Activated naive CD4-positive, alpha-beta T cell treated with anti-CD3 and anti-CD28 coated beads, Interleukin-2, amount 50 U/mL, for 24 hours (primary cell): ENCODE measurements at regions not wholly inside any gene's neighbourhood (a gene's known extent, or its start where the extent isn't known, plus 50 kb on each side); places are given as distances from the start of the nearest gene placed in this dataset.
"Not testable (repeated sequence)": the region's sequence is repeated elsewhere in the genome, so short reads cannot be mapped to it uniquely, and the experiment has no call there.

Experiments used
- H3K27ac Mint-ChIP-seq: one replicate; pipeline ENCODE4 v1.8.0; 2021; ENCODE audit warnings: mild to moderate bottlenecking, mixed read lengths
- H3K27me3 Mint-ChIP-seq: one replicate; pipeline ENCODE4 v1.8.0; 2021; ENCODE audit warnings: mixed read lengths
- H3K36me3 Mint-ChIP-seq: one replicate; pipeline ENCODE4 v1.8.0; 2021; ENCODE audit warnings: mixed read lengths
- H3K4me1 Mint-ChIP-seq: one replicate; pipeline ENCODE4 v1.8.0; 2021; ENCODE audit warnings: mixed read lengths
- H3K4me3 Mint-ChIP-seq: one replicate; pipeline ENCODE4 v1.8.0; 2021; ENCODE audit warnings: mild to moderate bottlenecking, mixed read lengths
- H3K9me3 Mint-ChIP-seq: one replicate; pipeline ENCODE4 v1.8.0; 2021; ENCODE audit warnings: mixed read lengths

DNA sequence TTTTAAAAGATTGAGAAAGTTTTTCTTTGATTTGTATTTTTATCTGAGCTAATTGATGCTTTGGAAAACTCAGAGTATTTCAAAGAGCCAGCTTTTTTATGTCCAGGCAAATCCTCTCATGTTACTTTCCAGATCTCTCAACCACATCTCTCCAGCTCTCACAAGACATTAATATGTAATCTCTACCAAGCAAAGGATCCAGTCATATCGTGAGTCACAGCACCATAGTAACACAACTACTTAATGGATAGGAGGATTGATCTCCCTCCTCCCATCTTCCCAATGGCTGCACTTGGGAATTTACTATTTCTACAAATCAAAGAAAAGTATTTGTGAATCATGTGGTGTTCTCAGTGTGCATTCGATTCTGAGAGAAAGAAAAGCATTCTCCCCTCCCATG lies 63.3 kb downstream of the POU4F1 start:
- Mint-ChIP-seq H3K27me3 (peaks cover 11% of the 10 kb centered on the region), H3K9me3 (peaks cover 4% of the 10 kb centered on the region), H3K4me1 (no peaks in the 10 kb centered on the region), H3K4me3 (no peak overlapping the region), H3K27ac (no peak overlapping the region), H3K36me3 (no peaks in the 10 kb centered on the region)

DNA sequence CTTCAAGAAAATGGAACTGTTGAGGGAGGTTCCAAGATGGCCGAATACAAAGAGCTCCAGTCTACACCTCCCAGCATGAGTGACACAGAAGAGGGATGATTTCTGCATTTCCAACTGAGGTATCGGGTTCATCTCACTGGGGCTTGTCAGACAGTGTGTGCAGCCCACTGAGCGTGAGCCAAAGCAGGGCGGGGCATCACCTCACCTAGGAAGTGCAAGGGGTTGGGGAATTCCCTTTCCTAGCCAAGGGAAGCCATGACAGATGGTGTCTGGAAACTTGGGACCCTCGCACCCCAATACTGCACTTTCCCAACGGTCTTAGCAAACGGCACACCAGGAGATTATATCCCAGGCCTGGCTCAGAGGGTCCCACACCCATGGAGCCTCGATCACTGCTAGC lies 77.3 kb downstream of the POU4F1 start:
- H3K27me3 Mint-ChIP-seq: peaks cover 13% of the 10 kb centered on the region
- H3K4me1 Mint-ChIP-seq, H3K36me3 Mint-ChIP-seq, H3K4me3 Mint-ChIP-seq, H3K27ac Mint-ChIP-seq: not testable (repeated sequence)
- peaks cover 21% of the 10 kb centered on the region for H3K9me3 Mint-ChIP-seq

DNA sequence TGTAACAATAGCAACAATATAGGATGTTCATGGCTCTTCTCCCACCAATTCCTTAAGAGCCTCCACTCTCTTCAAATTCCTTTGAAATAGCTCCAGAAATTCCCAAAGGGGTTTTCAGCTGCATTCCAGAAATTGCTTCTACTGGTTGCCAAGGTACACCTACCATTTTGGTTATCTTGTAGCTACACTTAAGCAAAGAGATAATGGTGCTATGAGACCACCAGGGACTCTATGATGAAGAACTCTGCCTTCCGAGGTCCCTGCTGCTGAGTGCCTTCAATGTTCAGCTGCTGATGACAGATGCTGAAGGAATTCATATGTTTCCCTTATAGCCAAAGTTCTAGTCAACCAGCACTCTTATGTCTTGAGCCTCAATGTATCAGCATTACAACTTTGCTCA lies 78.4 kb downstream of the POU4F1 start:
- Mint-ChIP-seq H3K4me1 (no peaks in the 10 kb centered on the region), H3K27me3 (peaks cover 13% of the 10 kb centered on the region), H3K4me3 (no peak overlapping the region), H3K27ac (no peak overlapping the region), H3K9me3 (peaks cover 21% of the 10 kb centered on the region), H3K36me3 (no peaks in the 10 kb centered on the region)

DNA sequence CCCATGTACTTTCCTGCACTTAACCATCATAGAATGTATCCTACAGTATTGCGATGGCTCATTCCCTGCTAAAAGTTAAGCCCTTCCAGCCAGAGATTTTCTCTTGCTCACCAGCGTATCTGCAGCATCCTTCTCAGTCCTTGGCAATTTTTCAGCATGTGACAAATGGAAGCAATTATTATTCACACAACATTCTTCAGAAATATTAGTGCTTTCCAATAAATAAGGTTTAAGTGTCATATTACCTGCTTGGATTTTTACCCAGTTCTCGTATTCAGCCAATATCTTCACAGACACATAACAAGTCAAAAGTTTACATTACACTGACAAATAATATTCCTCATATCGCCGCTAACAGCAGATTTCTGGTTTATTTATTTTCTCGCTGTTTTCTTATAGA lies 82.3 kb downstream of the POU4F1 start:
- H3K36me3 Mint-ChIP-seq: no peaks in the 10 kb centered on the region
- H3K9me3 Mint-ChIP-seq: peaks cover 20% of the 10 kb centered on the region
- peaks cover 12% of the 10 kb centered on the region for H3K27me3 Mint-ChIP-seq
- H3K27ac Mint-ChIP-seq: no peak overlapping the region
- no peak overlapping the region for H3K4me3 Mint-ChIP-seq
- H3K4me1 Mint-ChIP-seq: no peaks in the 10 kb centered on the region

DNA sequence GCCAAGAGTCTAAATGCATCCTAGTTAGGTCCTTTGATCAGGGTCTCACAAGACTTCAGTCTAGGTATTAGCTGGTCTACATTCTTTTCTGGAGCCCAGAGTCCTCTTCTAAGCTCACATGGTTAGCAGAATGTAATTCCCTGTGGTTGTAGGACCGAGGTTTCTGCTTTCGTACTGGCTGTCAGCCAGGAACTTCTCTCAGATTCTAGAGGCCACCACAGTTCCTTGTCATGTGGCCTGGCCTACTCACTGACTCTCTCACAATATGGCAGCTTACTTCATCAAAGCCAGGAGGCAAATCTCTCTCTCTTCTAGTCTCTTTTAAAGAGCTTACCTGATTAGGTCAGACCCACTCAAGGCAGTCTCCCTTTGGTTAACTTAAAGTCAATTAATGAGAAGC lies 82.9 kb downstream of the POU4F1 start:
- no peak overlapping the region for H3K4me3 Mint-ChIP-seq
- H3K9me3 Mint-ChIP-seq: peaks cover 14% of the 10 kb centered on the region
- H3K27me3 Mint-ChIP-seq: peaks cover 7% of the 10 kb centered on the region
- H3K4me1 Mint-ChIP-seq: no peaks in the 10 kb centered on the region
- H3K27ac Mint-ChIP-seq: no peak overlapping the region
- no peaks in the 10 kb centered on the region for H3K36me3 Mint-ChIP-seq

DNA sequence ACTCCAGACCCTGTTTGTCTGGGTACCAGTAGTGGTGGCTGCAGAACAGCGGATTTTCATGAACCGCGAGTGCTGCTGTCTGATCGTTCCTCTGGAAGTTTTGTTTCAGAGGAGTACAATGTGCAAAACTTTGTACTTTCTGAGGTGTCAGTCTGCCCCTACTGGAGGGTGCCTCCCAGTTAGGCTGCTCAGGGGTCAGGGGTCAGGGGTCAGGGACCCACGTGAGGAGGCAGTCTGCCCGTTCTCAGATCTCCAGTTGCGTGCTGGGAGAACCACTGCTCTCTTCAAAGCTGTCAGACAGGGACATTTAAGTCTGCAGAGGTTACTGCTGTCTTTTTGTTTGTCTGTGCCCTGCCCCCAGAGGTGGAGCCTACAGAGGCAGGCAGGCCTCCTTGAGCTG lies 84.9 kb downstream of the POU4F1 start:
- H3K4me1 Mint-ChIP-seq, H3K27me3 Mint-ChIP-seq, H3K9me3 Mint-ChIP-seq, H3K27ac Mint-ChIP-seq, H3K4me3 Mint-ChIP-seq, H3K36me3 Mint-ChIP-seq: not testable (repeated sequence)

DNA sequence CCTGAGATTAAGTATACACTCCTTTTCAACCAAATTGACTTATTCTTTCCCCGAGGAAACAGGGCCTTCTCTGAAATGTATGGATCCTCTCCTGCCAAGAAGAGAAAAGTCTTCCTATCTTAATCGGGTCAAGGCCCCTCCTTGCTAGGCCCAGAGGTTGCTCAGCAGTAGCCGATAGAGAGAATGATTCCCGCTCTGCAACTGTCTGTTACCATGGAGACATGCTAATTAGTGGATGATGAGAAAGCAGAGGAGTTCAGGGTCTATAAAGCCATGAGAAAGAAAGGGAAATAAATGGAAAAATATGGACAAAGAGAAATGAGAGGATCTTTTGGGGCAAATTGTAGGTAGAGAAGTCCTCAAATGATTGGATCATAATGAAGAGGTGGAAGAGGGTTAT lies 103.5 kb downstream of the POU4F1 start:
- Mint-ChIP-seq H3K27ac (no peak overlapping the region), H3K4me1 (no peaks in the 10 kb centered on the region), H3K36me3 (no peaks in the 10 kb centered on the region), H3K4me3 (no peak overlapping the region), H3K9me3 (peaks cover 5% of the 10 kb centered on the region), H3K27me3 (peaks cover 3% of the 10 kb centered on the region)

DNA sequence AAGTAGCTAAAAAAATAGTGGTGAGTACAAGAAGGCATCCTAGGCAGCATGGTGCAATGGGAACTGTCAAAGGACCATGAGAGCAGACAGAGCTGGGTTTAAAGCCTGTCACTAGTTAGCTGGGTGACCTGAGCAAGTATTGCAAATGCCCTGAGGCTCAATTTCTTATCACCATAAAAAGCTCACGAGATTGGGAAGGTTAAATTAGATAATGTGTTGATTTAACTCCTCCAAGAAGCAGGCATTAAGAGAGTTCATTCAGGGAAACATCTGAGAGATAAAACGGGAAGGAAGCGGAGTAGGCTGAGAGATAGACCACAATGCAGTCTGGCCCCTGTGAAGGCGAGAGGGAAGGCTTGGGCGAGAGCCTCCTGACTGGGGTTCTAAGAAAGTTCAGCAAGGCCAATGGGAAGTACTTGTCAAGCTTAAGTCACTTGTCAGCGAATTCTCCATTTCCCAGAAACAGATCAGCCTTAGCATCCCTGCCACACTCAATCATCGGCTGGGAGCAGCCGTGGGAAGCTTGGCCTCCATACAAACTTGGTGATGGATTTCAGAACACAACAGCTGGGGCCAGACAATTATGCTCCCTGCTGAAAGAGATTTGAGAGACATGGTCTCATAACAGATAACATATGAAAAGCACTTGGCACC lies 105.5 kb downstream of the POU4F1 start:
- H3K27me3 Mint-ChIP-seq: peaks cover 3% of the 10 kb centered on the region
- H3K27ac Mint-ChIP-seq: no peak overlapping the region
- no peaks in the 10 kb centered on the region for H3K4me1 Mint-ChIP-seq
- no peak overlapping the region for H3K4me3 Mint-ChIP-seq
- H3K9me3 Mint-ChIP-seq: peaks cover 5% of the 10 kb centered on the region
- no peaks in the 10 kb centered on the region for H3K36me3 Mint-ChIP-seq

DNA sequence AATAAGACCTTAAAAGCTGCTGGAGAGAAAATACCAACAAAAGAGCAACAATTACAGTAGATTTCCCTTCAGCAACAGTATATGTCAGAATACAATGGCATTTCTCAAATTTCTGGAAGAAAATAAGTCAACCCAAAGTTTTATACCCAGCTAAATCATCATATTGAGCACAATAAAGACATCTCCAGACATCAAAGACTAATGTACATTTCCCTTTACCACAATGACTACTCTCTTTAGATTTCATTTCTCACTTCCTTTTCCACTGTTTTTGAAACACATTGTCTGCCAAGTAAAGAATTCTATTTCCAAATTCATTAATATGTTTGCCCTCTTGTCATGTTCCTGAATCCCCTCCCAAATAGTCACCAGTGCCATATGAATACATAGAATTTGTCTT lies 111.4 kb downstream of the POU4F1 start:
- H3K27ac Mint-ChIP-seq: no peak overlapping the region
- no peaks in the 10 kb centered on the region for H3K4me1 Mint-ChIP-seq
- peaks cover 15% of the 10 kb centered on the region for H3K9me3 Mint-ChIP-seq
- H3K36me3 Mint-ChIP-seq: no peaks in the 10 kb centered on the region
- H3K4me3 Mint-ChIP-seq: no peak overlapping the region
- peaks cover 2% of the 10 kb centered on the region for H3K27me3 Mint-ChIP-seq

DNA sequence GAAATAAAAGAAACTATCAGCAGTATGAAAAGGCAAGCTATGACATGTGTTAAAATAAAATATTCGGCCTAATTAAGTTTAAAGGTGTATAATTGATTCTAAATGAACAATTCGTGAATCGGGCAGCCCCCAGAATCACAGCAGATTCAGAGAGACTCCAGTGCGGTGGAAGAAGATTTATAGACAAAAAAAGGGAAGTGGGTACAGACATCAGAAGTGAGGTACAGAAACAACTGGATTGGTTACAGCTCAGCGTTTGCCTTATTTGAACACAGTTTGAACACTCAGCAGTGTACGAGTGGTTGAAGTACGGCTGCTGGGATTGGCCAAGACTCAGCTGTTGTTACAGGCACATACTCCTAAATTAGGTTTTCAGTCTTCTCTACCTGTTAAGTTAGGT lies 113.1 kb downstream of the POU4F1 start:
- peaks cover 22% of the 10 kb centered on the region for H3K9me3 Mint-ChIP-seq
- H3K4me3 Mint-ChIP-seq, H3K27ac Mint-ChIP-seq, H3K4me1 Mint-ChIP-seq, H3K27me3 Mint-ChIP-seq, H3K36me3 Mint-ChIP-seq: not testable (repeated sequence)

DNA sequence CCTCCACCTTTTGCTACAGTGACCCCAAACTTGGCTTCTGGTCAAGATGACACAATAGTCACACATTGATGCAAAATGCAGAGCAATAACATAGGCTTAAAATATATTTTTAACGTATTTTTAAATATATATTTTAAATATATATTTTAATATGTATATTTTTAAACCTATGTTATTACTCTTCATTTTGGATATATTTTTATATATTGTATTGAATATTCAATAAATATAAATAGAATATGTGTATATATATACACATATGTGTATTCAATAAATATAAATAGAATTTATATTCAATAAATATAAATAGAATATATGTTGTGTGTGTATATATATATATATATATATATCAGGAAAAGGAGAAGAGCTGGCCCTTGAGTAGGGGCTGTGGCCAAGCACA lies 115.6 kb downstream of the POU4F1 start:
- Mint-ChIP-seq H3K4me1 (no peaks in the 10 kb centered on the region), H3K36me3 (no peaks in the 10 kb centered on the region), H3K27me3 (no peaks in the 10 kb centered on the region), H3K9me3 (peaks cover 21% of the 10 kb centered on the region), H3K27ac (no peak overlapping the region), H3K4me3 (no peak overlapping the region)

DNA sequence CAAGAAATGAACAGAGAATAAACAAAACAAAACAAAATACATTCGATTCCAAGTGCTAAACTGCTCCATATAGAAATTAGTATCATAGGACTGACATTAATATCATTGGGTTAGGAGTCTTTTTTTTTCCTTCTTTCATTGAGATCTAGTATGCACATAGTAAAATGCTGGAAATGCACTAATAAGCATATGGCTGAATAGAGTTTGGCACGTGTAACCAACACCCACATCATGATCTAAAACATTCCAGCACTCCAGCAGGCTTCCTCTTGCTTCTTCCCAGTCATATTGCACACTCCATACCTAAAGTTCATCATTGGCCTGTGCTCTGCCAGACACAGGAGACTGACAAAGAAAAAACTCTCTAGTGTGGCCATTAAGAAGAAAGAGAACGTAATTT lies 117.5 kb downstream of the POU4F1 start:
- Mint-ChIP-seq H3K9me3 (peaks cover 7% of the 10 kb centered on the region), H3K27ac (no peak overlapping the region)

DNA sequence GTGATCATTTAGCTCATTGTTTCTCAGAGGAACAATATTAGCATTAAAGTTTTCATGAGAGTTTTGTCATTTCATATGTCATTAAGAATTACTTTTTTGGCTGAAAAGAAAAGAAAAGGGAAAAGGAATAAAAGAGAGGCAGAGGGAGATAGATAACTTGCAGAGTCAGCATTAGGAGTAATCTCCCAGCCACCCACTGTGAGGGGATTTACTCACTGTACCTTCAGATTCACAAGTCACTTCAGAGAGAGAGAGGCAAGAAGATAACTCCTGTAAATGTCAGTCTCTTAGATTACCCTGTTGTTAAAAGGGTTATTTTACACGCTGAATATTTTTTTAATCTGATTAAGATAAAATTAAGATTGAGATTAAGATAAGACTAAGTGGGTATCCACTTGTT lies 125.2 kb downstream of the POU4F1 start:
- H3K4me1 Mint-ChIP-seq: no peaks in the 10 kb centered on the region
- no peaks in the 10 kb centered on the region for H3K9me3 Mint-ChIP-seq
- no peak overlapping the region for H3K4me3 Mint-ChIP-seq
- no peak overlapping the region for H3K27ac Mint-ChIP-seq
- H3K27me3 Mint-ChIP-seq: no peaks in the 10 kb centered on the region
- no peaks in the 10 kb centered on the region for H3K36me3 Mint-ChIP-seq

More for the DNA sequence above, 117.5 kb downstream of the POU4F1 start:
- H3K27me3 Mint-ChIP-seq: no peaks in the 10 kb centered on the region
- no peaks in the 10 kb centered on the region for H3K36me3 Mint-ChIP-seq
- no peak overlapping the region for H3K4me3 Mint-ChIP-seq
- H3K4me1 Mint-ChIP-seq: no peaks in the 10 kb centered on the region

DNA sequence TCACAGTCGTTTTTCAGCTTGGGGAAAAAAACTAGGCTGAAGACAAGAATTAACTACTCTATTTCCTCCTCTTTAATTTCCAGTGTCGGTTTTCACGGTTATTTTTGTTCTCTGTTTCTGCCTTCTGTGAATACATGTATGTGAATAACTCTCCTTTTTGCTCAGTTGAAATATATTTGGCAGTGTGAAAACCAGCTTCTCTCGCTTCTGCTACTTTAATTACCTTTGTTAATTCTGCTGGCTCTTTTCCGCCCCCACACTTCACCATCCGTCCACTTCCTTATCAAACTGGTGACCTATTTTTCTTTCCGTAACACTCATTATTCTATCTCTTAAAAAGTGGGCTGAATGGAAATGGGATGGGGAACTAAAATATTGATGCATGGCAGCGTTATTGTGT lies 126.4 kb downstream of the POU4F1 start:
- H3K4me3 Mint-ChIP-seq: no peak overlapping the region
- no peaks in the 10 kb centered on the region for H3K9me3 Mint-ChIP-seq
- no peaks in the 10 kb centered on the region for H3K27me3 Mint-ChIP-seq

DNA sequence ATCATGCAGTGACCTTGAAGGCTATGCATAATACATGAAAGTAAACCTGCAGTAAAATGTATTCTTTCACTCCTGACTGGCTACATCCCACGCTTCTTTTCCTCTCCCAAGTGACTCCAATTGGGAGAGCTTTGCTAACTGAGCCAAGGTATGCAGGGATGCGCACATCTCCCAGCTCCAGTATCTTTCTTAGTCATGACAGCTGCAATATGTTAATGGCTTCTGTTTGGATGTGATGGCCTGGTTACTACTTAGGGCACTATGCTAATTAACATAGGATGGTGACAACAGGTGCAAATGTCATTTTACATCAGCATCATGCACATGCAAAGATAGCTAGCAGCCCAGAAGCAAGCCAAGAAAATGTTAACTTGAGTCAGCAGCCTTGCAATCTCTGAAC lies 134.7 kb downstream of the POU4F1 start:
- Mint-ChIP-seq H3K27ac (no peak overlapping the region), H3K9me3 (peaks cover 4% of the 10 kb centered on the region), H3K4me3 (no peak overlapping the region), H3K36me3 (no peaks in the 10 kb centered on the region), H3K27me3 (no peaks in the 10 kb centered on the region), H3K4me1 (no peaks in the 10 kb centered on the region)

More for the DNA sequence above, 126.4 kb downstream of the POU4F1 start:
- no peaks in the 10 kb centered on the region for H3K4me1 Mint-ChIP-seq
- no peak overlapping the region for H3K27ac Mint-ChIP-seq
- no peaks in the 10 kb centered on the region for H3K36me3 Mint-ChIP-seq

DNA sequence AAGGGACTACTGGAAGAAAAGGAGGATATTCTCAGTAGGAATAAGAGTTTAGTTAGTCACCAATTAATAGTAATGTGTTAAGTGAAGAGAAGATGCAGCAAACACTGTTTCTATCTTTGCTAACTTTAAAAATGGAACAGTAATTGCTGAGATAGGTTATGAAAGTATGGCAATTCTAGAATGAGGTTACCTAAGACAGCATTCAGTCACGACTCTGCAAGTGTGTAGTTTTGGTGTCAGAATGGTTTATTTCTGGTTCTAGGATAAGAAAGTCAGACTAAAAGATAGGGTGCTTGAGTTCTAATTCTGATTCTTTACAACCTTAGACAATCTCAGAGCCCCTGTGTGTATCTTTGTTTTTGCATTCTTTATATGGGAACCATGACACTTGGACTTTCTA lies 138.1 kb downstream of the POU4F1 start:
- H3K27me3 Mint-ChIP-seq: peaks cover 3% of the 10 kb centered on the region
- H3K4me3 Mint-ChIP-seq: no peak overlapping the region
- H3K27ac Mint-ChIP-seq: no peak overlapping the region
- peaks cover 15% of the 10 kb centered on the region for H3K9me3 Mint-ChIP-seq
- no peaks in the 10 kb centered on the region for H3K36me3 Mint-ChIP-seq
- no peaks in the 10 kb centered on the region for H3K4me1 Mint-ChIP-seq

DNA sequence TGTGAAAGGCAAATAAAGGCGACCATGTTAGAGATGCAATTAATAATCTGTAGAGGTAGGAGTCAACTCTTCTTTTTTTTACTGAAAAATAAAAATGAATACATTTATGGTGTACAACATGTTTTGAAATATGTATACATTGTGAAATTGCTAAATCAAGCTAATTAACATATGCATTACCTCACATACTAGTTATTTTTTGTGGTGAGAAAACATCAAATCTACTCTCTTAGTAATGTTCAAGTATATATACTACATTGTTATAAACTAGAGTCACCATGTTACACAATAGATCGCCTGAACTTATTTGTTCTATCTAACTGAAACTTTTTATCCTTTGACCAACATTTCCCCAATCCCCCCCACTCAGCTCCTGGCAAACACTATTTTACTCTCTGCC lies 143.2 kb downstream of the POU4F1 start:
- Mint-ChIP-seq H3K36me3 (no peaks in the 10 kb centered on the region), H3K27ac (no peak overlapping the region), H3K9me3 (peaks cover 14% of the 10 kb centered on the region), H3K27me3 (peaks cover 3% of the 10 kb centered on the region), H3K4me3 (no peak overlapping the region), H3K4me1 (no peaks in the 10 kb centered on the region)
